ENCODE measurements at regions not wholly inside any gene's neighbourhood (a gene's known extent, or its start where the extent isn't known, plus 50 kb on each side); places are given as distances from the start of the nearest gene placed in this dataset.

DNA sequence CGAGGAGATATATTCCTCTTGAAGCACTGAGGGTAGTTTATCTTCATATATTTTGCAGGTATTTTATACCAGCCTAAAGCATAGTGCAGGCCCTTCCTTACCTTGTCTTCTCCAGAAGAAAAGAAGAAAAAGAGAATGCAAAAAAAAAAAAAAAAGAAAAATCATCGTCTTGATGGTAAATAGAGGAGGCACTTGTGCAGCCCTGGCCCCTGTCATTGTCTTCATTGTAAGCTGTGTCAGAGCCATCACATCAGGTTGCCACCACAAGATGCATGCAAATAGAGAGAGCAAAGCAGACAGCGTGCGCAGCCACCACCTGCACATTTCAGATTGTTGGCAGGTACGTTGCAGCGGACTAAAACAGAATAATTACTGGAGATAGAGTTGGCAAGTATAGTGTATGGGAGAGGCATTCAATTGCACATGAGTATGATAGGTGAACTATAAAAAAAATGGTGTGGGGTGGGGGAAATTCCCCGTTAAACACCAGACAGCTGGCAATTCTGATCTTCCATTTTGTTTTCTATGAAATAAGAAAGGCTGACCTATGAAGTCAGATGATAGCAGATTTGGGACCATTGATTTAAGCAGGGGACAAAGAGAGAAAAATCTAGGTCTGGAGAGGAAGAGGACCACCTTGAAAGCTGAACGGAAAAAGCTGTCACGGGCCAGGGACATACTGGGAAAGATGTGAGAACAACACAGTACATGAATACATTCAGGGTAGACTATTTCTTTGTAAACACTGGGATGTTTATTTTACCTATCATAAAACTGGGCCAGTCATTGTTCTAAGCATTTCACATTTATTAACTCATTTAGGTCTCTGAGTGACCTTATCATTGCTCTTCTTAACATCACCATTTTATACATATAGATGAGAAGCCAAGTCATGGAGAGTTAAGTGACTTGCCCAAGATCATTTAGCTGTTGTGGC lies 306.3 kb upstream of the SP8 start:
- TF ChIP-seq, protein P1, sequence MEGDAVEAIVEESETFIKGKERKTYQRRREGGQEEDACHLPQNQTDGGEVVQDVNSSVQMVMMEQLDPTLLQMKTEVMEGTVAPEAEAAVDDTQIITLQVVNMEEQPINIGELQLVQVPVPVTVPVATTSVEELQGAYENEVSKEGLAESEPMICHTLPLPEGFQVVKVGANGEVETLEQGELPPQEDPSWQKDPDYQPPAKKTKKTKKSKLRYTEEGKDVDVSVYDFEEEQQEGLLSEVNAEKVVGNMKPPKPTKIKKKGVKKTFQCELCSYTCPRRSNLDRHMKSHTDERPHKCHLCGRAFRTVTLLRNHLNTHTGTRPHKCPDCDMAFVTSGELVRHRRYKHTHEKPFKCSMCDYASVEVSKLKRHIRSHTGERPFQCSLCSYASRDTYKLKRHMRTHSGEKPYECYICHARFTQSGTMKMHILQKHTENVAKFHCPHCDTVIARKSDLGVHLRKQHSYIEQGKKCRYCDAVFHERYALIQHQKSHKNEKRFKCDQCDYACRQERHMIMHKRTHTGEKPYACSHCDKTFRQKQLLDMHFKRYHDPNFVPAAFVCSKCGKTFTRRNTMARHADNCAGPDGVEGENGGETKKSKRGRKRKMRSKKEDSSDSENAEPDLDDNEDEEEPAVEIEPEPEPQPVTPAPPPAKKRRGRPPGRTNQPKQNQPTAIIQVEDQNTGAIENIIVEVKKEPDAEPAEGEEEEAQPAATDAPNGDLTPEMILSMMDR (IDR thresholded peaks at IDR 0.05; ENCODE audit: insufficient read depth, low read length, poor library complexity, severe bottlenecking) = no peak
- DNase-seq (ENCODE audit: extremely low read depth, insufficient read length) = no peak
- no peaks in the 10 kb centered on the region for H3K36me3 ChIP-seq (ENCODE audit: control insufficient read depth, insufficient read depth, low read length)

DNA sequence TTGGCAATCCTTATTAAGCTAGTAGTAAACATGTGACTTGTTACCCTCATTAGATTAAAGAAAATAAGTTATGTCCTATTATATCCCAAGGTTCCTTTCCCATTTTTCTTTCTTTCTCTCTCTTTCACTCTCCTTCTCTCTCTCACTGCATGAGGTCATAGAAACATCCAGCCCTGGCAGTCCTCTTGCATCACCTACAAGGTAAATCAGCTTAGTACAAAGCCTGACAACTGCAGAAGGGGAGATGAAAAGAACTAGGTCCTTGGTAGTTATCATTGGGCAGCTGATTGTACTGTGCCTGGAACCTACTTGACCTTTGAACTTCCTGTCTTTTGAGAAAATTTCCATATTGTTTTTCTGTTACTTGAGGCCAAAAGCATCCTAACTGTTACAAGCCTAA lies 307.9 kb upstream of the SP8 start:
- Histone ChIP-seq H3K27me3 (replicated peaks; ENCODE audit: control insufficient read depth, insufficient read depth, low read length) (no peaks in the 10 kb centered on the region), H3K4me3 (replicated peaks; ENCODE audit: low read depth, low read length) (no peak overlapping the region), H3K36me3 (ENCODE audit: control insufficient read depth, insufficient read depth, low read length) (no peaks in the 10 kb centered on the region)
- DNase-seq (ENCODE audit: extremely low read depth, insufficient read length) = no peak
- TF ChIP-seq, protein P1 (IDR thresholded peaks at IDR 0.05; ENCODE audit: insufficient read depth, low read length, poor library complexity, severe bottlenecking) = no peak

More for the DNA sequence above, 306.3 kb upstream of the SP8 start:
- Histone ChIP-seq H3K4me3 (replicated peaks; ENCODE audit: low read depth, low read length) (no peak overlapping the region), H3K27me3 (replicated peaks; ENCODE audit: control insufficient read depth, insufficient read depth, low read length) (no peaks in the 10 kb centered on the region)

DNA sequence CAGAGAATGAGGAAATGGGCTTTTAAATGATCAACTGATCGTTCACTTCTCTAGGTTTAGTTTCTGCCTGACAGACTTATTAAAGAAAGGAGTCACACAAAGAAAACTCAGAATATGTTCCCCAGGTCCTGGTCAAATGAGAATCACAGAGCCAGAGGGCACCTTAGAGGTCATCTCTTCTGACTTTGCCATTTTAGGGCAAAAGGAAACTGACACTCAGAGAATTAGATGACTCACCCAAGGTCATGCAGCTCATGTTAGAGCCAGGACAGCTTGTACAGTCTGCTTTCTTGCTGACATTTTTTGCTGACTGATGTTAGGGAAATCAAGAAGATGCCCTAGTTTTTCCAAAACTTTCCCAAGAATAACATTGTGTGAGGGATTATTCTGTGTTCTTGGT lies 312.7 kb upstream of the SP8 start:
- DNase-seq (ENCODE audit: extremely low read depth, insufficient read length) = no peak
- no peak overlapping the region for H3K4me3 ChIP-seq (replicated peaks; ENCODE audit: low read depth, low read length)
- TF ChIP-seq, protein P1 (IDR thresholded peaks at IDR 0.05; ENCODE audit: insufficient read depth, low read length, poor library complexity, severe bottlenecking) = no peak
- no peaks in the 10 kb centered on the region for H3K27me3 ChIP-seq (replicated peaks; ENCODE audit: control insufficient read depth, insufficient read depth, low read length)
- H3K36me3 ChIP-seq (ENCODE audit: control insufficient read depth, insufficient read depth, low read length) = no peaks in the 10 kb centered on the region

DNA sequence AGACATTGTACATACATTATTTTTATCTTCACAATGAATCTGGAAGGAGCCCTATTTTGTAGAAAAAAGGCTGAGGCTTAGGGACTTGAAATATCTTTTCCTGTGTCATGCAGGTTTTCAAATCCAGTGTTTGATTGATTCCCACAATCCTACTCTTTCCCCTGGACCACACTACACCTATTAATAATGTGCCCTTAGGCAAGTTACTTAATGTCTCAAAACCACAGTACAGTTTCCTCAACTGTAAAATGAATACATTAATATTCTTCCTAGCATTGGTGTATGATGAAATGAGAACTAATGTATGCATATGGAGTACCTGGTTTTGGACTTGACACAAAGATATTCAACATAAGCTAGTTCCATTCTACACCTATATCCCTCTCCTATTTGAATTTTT lies 313.3 kb upstream of the SP8 start:
- Histone ChIP-seq H3K36me3 (ENCODE audit: control insufficient read depth, insufficient read depth, low read length) (no peaks in the 10 kb centered on the region), H3K27me3 (replicated peaks; ENCODE audit: control insufficient read depth, insufficient read depth, low read length) (no peaks in the 10 kb centered on the region), H3K4me3 (replicated peaks; ENCODE audit: low read depth, low read length) (no peak overlapping the region)
- TF ChIP-seq, protein P1 (IDR thresholded peaks at IDR 0.05; ENCODE audit: insufficient read depth, low read length, poor library complexity, severe bottlenecking) = no peak
- DNase-seq (ENCODE audit: extremely low read depth, insufficient read length) = no peak

DNA sequence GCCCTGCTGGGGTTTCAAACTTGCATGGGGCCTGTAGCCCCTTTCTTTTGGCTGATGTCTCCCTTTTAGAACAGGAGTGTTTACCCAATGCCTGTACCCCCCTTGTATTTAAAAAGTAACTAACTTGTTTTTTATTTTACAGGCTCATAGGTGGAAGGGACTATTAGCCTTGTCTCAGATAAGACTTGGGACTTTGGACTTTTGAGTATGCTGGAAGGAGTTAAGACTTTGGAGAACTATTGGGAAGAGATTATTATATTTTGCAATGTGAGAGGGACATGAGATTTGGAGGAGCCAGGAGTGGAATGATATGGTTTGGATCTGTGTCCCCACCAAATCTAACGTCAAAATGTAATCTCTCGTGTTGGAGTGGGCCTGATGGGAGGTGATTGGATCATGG lies 314.9 kb upstream of the SP8 start:
- no peaks in the 10 kb centered on the region for H3K36me3 ChIP-seq (ENCODE audit: control insufficient read depth, insufficient read depth, low read length)
- TF ChIP-seq, protein P1 (IDR thresholded peaks at IDR 0.05; ENCODE audit: insufficient read depth, low read length, poor library complexity, severe bottlenecking) = no peak

More for the DNA sequence above, 314.9 kb upstream of the SP8 start:
- Histone ChIP-seq H3K4me3 (replicated peaks; ENCODE audit: low read depth, low read length) (no peak overlapping the region), H3K27me3 (replicated peaks; ENCODE audit: control insufficient read depth, insufficient read depth, low read length) (no peaks in the 10 kb centered on the region)
- no peak for DNase-seq (ENCODE audit: extremely low read depth, insufficient read length)
